Peyer's patch (tissue), 4 donors: ENCODE measurements at regions not wholly inside any gene's neighbourhood (a gene's known extent, or its start where the extent isn't known, plus 50 kb on each side); places are given as distances from the start of the nearest gene placed in this dataset.
"Not testable (repeated sequence)": the region's sequence is repeated elsewhere in the genome, so short reads cannot be mapped to it uniquely, and the experiment has no call there.

Source experiments
- DNase-seq, 3 donors: peaks; one replicate each; pipeline ENCODE4 v3.0.0-alpha.2; 2017 to 2019
- H3K27ac ChIP-seq, 4 donors: fragments of 200-600 bp; sonication (generic); one replicate each; pipeline ENCODE4 v1.5.1; 2016 to 2019
- H3K27me3 ChIP-seq, 2 donors: fragments of 200-600 bp; sonication (generic); one replicate each; pipeline ENCODE4 v1.5.1; 2019
- H3K36me3 ChIP-seq, 3 donors: fragments of 200-600 bp; sonication (generic); one replicate each; pipeline ENCODE4 v1.5.1; 2016 to 2019
- H3K4me1 ChIP-seq, 4 donors: fragments of 200-600 bp; sonication (generic); one replicate each; pipeline ENCODE4 v1.5.1; 2016 to 2019
- H3K4me3 ChIP-seq, 4 donors: fragments of 200-600 bp; sonication (generic); 1 replicate in 3 of 4; 2 replicates in 1 of 4; pipeline ENCODE4 v1.5.1; 2016 to 2019; ENCODE audit warnings: mild to moderate bottlenecking in 1 of 4
- H3K9me3 ChIP-seq, 4 donors: fragments of 200-600 bp; sonication (generic); one replicate each; pipeline ENCODE4 v1.5.1; 2016 to 2019; ENCODE audit warnings: mild to moderate bottlenecking in 1 of 4
- POLR2A ChIP-seq, 2 donors: fragments of 450-650 bp; IDR thresholded peaks; one replicate each; pipeline ENCODE4 v1.5.1; 2017; ENCODE audit warnings: antibody characterized with exemption in 2 of 2, mild to moderate bottlenecking in 2 of 2, moderate library complexity in 2 of 2
- TF ChIP-seq, protein P1 (sequence below), 6 experiments: fragments of 450-650 bp in 4 of 6; fragments of 200-600 bp in 2 of 6; sonication (generic) in 1 of 6; IDR thresholded peaks; one replicate each; pipeline ENCODE4 v1.5.1; 2017 to 2019; ENCODE audit warnings: antibody characterized with exemption in 6 of 6, mild to moderate bottlenecking in 3 of 6, moderate library complexity in 1 of 6

DNA sequence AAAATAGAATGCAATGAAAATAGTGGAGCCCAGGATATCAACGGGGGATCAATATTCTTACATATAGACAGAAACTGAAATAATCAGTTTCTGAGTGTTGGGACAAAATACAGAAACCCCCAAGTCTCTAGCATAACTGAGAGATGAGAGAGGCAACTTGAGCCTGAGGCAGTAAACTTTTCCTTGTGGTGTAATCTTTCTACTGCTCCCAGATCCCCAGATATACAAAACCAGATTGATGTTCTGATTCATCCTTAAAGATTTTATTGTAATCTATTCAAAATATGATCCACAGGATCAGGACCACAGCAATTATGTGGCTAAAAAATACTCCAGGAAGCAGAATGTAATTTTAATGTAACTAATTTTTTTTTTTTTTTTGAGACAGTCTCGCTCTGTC lies 2282.6 kb downstream of the ARAP2 start:
- Histone ChIP-seq H3K27ac (no peak overlapping the region), H3K27me3 (no peaks in the 10 kb centered on the region), H3K9me3 (peaks cover 0 to 4% (median 0%) of the 10 kb centered on the region in 4 donors), H3K4me3 (no peak overlapping the region), H3K36me3 (no peaks in the 10 kb centered on the region), H3K4me1 (no peaks in the 10 kb centered on the region)
- no peak for TF ChIP-seq POLR2A (IDR thresholded peaks at IDR 0.05)
- TF ChIP-seq, protein P1, sequence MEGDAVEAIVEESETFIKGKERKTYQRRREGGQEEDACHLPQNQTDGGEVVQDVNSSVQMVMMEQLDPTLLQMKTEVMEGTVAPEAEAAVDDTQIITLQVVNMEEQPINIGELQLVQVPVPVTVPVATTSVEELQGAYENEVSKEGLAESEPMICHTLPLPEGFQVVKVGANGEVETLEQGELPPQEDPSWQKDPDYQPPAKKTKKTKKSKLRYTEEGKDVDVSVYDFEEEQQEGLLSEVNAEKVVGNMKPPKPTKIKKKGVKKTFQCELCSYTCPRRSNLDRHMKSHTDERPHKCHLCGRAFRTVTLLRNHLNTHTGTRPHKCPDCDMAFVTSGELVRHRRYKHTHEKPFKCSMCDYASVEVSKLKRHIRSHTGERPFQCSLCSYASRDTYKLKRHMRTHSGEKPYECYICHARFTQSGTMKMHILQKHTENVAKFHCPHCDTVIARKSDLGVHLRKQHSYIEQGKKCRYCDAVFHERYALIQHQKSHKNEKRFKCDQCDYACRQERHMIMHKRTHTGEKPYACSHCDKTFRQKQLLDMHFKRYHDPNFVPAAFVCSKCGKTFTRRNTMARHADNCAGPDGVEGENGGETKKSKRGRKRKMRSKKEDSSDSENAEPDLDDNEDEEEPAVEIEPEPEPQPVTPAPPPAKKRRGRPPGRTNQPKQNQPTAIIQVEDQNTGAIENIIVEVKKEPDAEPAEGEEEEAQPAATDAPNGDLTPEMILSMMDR (IDR thresholded peaks at IDR 0.05), result no peak
- no peak for DNase-seq

DNA sequence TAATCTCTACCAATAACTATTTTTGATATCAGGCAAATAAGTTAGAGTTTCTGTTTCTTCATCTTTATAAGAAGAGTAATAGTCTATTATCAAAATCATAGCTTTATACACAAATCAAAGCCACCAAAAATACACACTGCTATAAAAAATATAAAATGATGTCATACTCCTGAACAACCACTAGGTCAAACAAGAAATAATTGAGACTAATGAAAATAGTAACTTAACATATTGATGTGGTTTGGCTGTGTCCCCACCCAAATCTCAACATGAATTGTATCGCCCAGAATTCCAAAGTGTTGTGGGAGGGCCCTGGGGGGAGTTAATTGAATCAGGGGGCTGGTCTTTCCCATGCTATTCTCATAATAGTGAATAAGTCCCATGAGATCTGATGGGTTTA lies 2277.5 kb downstream of the ARAP2 start:
- TF ChIP-seq, protein P1 (IDR thresholded peaks at IDR 0.05), result no peak
- TF ChIP-seq POLR2A (IDR thresholded peaks at IDR 0.05), result no peak
- no peaks in the 10 kb centered on the region for H3K27me3 ChIP-seq
- no peak for DNase-seq
- no peak overlapping the region for H3K4me3 ChIP-seq
- no peak overlapping the region for H3K27ac ChIP-seq
- no peaks in the 10 kb centered on the region for H3K9me3 ChIP-seq
- H3K4me1 ChIP-seq, result no peaks in the 10 kb centered on the region
- no peaks in the 10 kb centered on the region for H3K36me3 ChIP-seq

DNA sequence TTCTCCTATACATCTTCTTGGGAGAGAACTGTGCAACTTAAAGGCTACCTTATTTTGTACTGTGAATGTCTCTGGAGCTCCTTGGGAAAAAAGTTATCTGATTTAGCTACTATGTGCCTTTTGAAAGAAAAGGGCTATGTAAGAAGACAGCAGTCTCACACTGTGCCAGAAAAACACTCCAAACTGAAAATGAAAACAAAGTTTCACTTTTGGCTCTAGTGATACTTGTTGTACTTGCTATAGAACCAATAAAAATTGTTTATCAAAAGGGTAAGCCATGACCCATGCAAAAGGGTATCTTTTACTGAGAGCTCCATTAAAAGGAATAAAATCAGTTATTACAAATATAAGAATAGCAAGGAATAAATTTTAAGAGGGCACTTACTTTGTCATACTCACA lies 2270.0 kb downstream of the ARAP2 start:
- no peak overlapping the region for H3K4me3 ChIP-seq
- no peak for TF ChIP-seq POLR2A (IDR thresholded peaks at IDR 0.05)
- TF ChIP-seq, protein P1 (IDR thresholded peaks at IDR 0.05), result no peak
- no peak overlapping the region for H3K27ac ChIP-seq
- no peaks in the 10 kb centered on the region for H3K27me3 ChIP-seq
- DNase-seq, result no peak
- H3K9me3 ChIP-seq, result no peaks in the 10 kb centered on the region
- no peaks in the 10 kb centered on the region for H3K4me1 ChIP-seq
- no peaks in the 10 kb centered on the region for H3K36me3 ChIP-seq

DNA sequence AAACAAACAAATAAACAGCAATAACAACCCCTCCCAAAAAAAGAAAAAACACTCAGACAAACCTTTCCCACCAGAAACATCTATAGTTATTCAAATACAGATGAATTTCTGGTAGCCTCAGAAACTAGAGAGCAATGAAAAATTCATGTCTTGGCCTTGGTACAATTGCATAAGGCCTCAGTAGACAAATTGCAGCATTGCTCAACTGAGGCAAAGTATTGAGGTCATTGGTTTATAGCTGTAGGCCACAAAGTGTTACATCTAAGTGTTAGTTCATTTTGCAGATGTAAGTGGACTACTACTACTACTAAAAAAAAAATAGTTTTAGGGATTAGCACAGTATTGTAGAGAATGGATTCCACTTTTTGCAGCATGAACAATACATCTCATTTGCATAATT lies 2268.3 kb downstream of the ARAP2 start:
- no peaks in the 10 kb centered on the region for H3K4me1 ChIP-seq
- H3K9me3 ChIP-seq, result no peaks in the 10 kb centered on the region
- no peak overlapping the region for H3K27ac ChIP-seq
- DNase-seq, result no peak
- H3K36me3 ChIP-seq, result no peaks in the 10 kb centered on the region
- TF ChIP-seq POLR2A (IDR thresholded peaks at IDR 0.05), result no peak
- TF ChIP-seq, protein P1 (IDR thresholded peaks at IDR 0.05), result no peak
- no peaks in the 10 kb centered on the region for H3K27me3 ChIP-seq
- no peak overlapping the region for H3K4me3 ChIP-seq

DNA sequence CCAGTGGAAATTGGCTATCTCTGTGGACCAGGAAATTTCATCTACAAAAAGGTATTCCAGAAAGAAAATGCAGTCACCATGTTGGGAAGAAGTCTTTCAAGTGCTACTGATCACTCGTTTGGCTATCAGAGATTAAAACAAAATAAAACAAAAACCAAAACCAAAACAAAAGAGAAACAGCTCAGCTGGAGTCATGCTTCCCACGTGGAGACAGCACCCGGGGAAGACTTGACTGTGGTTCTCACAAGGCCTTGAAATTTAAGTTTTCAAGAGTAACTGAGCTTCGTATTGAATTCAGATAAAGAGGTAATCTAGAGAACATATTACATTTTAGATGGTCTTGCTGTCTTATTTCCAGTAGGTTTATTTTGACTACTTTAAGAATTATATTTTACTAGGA lies 2264.5 kb downstream of the ARAP2 start:
- not testable (repeated sequence) for H3K36me3 ChIP-seq, DNase-seq, H3K4me3 ChIP-seq, H3K4me1 ChIP-seq, H3K27ac ChIP-seq, H3K9me3 ChIP-seq, H3K27me3 ChIP-seq

DNA sequence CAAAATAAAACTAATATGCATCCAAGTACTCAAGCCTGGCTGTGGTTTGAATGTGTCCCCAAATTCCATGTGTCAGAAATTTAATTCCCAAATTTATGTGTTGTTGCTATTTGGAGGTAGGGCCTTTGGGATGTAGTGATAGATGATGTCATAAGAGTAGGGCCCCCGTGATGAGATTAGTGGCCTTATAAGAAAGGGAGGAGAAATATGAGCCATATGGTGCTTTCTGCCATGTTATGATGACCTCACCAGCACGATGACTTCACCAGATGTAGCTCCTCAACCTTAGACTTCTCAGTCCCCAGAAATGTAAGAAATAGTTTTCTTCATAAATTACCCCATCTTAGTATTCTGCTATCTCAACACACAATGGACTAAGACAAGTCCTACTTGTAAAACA lies 2264.0 kb downstream of the ARAP2 start:
- no peak overlapping the region for H3K27ac ChIP-seq
- H3K9me3 ChIP-seq, result no peaks in the 10 kb centered on the region
- H3K4me3 ChIP-seq, result no peak overlapping the region
- no peaks in the 10 kb centered on the region for H3K4me1 ChIP-seq
- no peaks in the 10 kb centered on the region for H3K27me3 ChIP-seq
- no peak for DNase-seq
- H3K36me3 ChIP-seq, result no peaks in the 10 kb centered on the region
- TF ChIP-seq, protein P1 (IDR thresholded peaks at IDR 0.05), result no peak
- TF ChIP-seq POLR2A (IDR thresholded peaks at IDR 0.05), result no peak
